Thyroid gland (tissue), 4 donors: ENCODE measurements at regions not wholly inside any gene's neighbourhood (a gene's known extent, or its start where the extent isn't known, plus 50 kb on each side); places are given as distances from the start of the nearest gene placed in this dataset.

Experiments used
- CTCF ChIP-seq, 6 experiments: fragments of 200-600 bp in 3 of 6; fragments of 450-650 bp in 3 of 6; sonication (generic) in 3 of 6; IDR thresholded peaks; one replicate each; pipeline ENCODE4 v1.5.1; 2016 to 2019; ENCODE audit warnings: antibody characterized with exemption in 6 of 6, mild to moderate bottlenecking in 2 of 6, inconsistent platforms in 1 of 6, moderate library complexity in 1 of 6
- POLR2A ChIP-seq, 2 donors: fragments of 450-650 bp; IDR thresholded peaks; one replicate each; pipeline ENCODE4 v1.6.1; 2017; ENCODE audit warnings: antibody characterized with exemption in 2 of 2, mild to moderate bottlenecking in 2 of 2, moderate library complexity in 1 of 2

GRCh38 chr4:81870275-81870674 is 398.6 kb upstream of the RASGEF1B start:
- TF ChIP-seq POLR2A (IDR thresholded peaks at IDR 0.05) (no peak), CTCF (IDR thresholded peaks at IDR 0.05) (no peak)
